ENCODE measurements at regions not wholly inside any gene's neighbourhood (a gene's known extent, or its start where the extent isn't known, plus 50 kb on each side); places are given as distances from the start of the nearest gene placed in this dataset.

GRCh38 chr4:175350246-175350645 lies 432.1 kb downstream of the ADAM29 start:
- H3K27me3 ChIP-seq = no peaks in the 10 kb centered on the region
- intact Hi-C loops (cut with DNase I) = no loop called here
- DNase-seq (no peak), ATAC-seq (no peak)
- H3K4me1 ChIP-seq = no peaks in the 10 kb centered on the region
- TF ChIP-seq POLR2A (IDR thresholded peaks at IDR 0.05) = no peak
- TF ChIP-seq, protein P1, sequence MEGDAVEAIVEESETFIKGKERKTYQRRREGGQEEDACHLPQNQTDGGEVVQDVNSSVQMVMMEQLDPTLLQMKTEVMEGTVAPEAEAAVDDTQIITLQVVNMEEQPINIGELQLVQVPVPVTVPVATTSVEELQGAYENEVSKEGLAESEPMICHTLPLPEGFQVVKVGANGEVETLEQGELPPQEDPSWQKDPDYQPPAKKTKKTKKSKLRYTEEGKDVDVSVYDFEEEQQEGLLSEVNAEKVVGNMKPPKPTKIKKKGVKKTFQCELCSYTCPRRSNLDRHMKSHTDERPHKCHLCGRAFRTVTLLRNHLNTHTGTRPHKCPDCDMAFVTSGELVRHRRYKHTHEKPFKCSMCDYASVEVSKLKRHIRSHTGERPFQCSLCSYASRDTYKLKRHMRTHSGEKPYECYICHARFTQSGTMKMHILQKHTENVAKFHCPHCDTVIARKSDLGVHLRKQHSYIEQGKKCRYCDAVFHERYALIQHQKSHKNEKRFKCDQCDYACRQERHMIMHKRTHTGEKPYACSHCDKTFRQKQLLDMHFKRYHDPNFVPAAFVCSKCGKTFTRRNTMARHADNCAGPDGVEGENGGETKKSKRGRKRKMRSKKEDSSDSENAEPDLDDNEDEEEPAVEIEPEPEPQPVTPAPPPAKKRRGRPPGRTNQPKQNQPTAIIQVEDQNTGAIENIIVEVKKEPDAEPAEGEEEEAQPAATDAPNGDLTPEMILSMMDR (IDR thresholded peaks at IDR 0.05) = no peak
- no peak overlapping the region for H3K27ac ChIP-seq
- H3K9me3 ChIP-seq = peaks cover 0 to 8% (median 0%) of the 10 kb centered on the region in 12 donors
- no peak overlapping the region for H3K4me3 ChIP-seq
- H3K36me3 ChIP-seq = no peaks in the 10 kb centered on the region
- WGBS, 4 donors = 72 to 81% (median 74%) methylated on average over 3 of the region's 3 CpGs

GRCh38 chr4:175351473-175351872 lies 433.3 kb downstream of the ADAM29 start:
- H3K27ac ChIP-seq = no peak overlapping the region
- H3K9me3 ChIP-seq = peaks cover 0 to 6% (median 0%) of the 10 kb centered on the region in 12 donors
- ATAC-seq (no peak), DNase-seq (no peak)
- 73 to 88% (median 82%) methylated on average over 2 of the region's 2 CpGs for WGBS, 4 donors
- H3K4me3 ChIP-seq = no peak overlapping the region
- no peaks in the 10 kb centered on the region for H3K4me1 ChIP-seq
- H3K36me3 ChIP-seq = no peaks in the 10 kb centered on the region
- no peaks in the 10 kb centered on the region for H3K27me3 ChIP-seq
- TF ChIP-seq, protein P1 (IDR thresholded peaks at IDR 0.05) = no peak
- TF ChIP-seq POLR2A (IDR thresholded peaks at IDR 0.05) = no peak
- intact Hi-C loops (cut with DNase I) = no loop called here

DNA sequence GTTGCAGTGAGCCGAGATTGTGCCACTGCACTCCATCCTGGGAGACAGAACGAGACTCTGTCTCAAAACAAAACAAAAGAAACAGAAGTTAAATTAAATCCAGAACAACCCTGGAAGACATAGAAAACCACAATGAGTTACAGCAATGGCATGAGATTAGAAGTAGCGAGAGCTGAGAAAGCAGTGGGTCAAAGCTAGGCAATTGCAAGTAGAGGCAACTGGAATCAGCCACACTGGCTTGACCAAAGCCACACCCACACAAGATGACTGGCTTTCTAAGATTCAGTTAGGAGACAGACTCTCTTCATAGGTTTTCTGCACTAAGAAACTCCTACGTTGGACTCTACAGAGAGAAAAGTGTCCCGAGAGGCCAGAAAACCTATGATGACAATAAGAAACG lies 443.0 kb downstream of the GPM6A start:
- DNase-seq (no peak), ATAC-seq (no peak)
- TF ChIP-seq, protein P1 (IDR thresholded peaks at IDR 0.05) = no peak
- TF ChIP-seq POLR2A (IDR thresholded peaks at IDR 0.05) = no peak
- no peaks in the 10 kb centered on the region for H3K27me3 ChIP-seq
- intact Hi-C loops (cut with DNase I) = no loop called here
- no peak overlapping the region for H3K27ac ChIP-seq
- H3K36me3 ChIP-seq = no peaks in the 10 kb centered on the region
- WGBS, 4 donors = 78 to 85% (median 79%) methylated on average over 6 of the region's 6 CpGs
- H3K4me1 ChIP-seq = no peaks in the 10 kb centered on the region
- no peak overlapping the region for H3K4me3 ChIP-seq
- no peaks in the 10 kb centered on the region for H3K9me3 ChIP-seq

DNA sequence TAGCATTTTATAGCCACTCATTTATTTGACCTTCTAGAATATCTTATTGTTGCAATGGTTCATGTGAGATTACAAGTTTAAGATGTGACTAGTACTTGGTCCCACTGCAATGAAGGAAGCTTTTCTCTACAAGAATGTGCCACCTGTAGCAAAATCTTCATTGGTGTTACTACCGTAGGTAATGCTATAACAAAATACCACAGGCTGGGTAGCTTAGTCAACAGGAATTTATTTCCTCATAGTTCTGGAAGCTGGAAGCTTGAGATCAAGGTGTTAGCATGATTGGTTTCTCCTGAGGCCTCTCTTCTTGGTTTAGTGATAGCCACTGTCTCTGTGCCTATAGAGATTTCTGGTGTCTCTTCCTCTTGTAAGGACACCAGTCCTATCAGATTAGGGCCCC lies 441.0 kb downstream of the GPM6A start:
- H3K4me3 ChIP-seq = no peak overlapping the region
- DNase-seq (no peak), ATAC-seq (no peak)
- H3K4me1 ChIP-seq = peaks cover 0 to 5% (median 0%) of the 10 kb centered on the region in 12 donors
- TF ChIP-seq, protein P1 (IDR thresholded peaks at IDR 0.05) = no peak
- no peak for TF ChIP-seq POLR2A (IDR thresholded peaks at IDR 0.05)
- no peak overlapping the region for H3K27ac ChIP-seq
- H3K9me3 ChIP-seq = no peaks in the 10 kb centered on the region
- no peaks in the 10 kb centered on the region for H3K36me3 ChIP-seq
- 78 to 89% (median 87%) methylated on average over 1 of the region's 1 CpG for WGBS, 4 donors
- no peaks in the 10 kb centered on the region for H3K27me3 ChIP-seq
- intact Hi-C loops (cut with DNase I) = loop anchor here in 1 of 10 donors (10.0 kb wide), 1 partner anchor 86 kb away; no protein-coding TSS in a partner anchor
